GM21528 (cell line): ENCODE measurements at regions not wholly inside any gene's neighbourhood (a gene's known extent, or its start where the extent isn't known, plus 50 kb on each side); places are given as distances from the start of the nearest gene placed in this dataset.

Experiments used
- ATAC-seq: cut with Tn5 transposase; IDR thresholded peaks from one replicate; pipeline ENCODE4 v1.9.1; 2021; ENCODE audit warnings: mild to moderate bottlenecking, moderate library complexity; ENCODE audit not compliant: unreplicated experiment, low FRiP score

- no peak for ATAC-seq
These were observed 237.7 kb upstream of the TMEM72 start for GRCh38 chr10:44673245-44673983.

GRCh38 chr10:44674536-44675386, 236.4 kb upstream of the TMEM72 start:
- ATAC-seq, result no peak

- ATAC-seq, result no peak
These were observed 235.7 kb upstream of the TMEM72 start for GRCh38 chr10:44675387-44675874.

GRCh38 chr10:44680764-44681163, 230.4 kb upstream of the TMEM72 start:
- ATAC-seq, result no peak

GRCh38 chr10:44682507-44682906, 228.6 kb upstream of the TMEM72 start:
- no peak for ATAC-seq

- ATAC-seq, result no peak
These were observed 226.5 kb upstream of the TMEM72 start for GRCh38 chr10:44684661-44685060.

- no peak for ATAC-seq
These were observed 225.9 kb upstream of the TMEM72 start for GRCh38 chr10:44685220-44685619.

GRCh38 chr10:44685747-44686146, 225.4 kb upstream of the TMEM72 start:
- ATAC-seq, result no peak

- no peak for ATAC-seq
These were observed 221.8 kb upstream of the TMEM72 start for GRCh38 chr10:44689368-44689767.

GRCh38 chr10:44696496-44696895, 214.6 kb upstream of the TMEM72 start:
- ATAC-seq, result no peak

- ATAC-seq, result no peak
These were observed 214.0 kb upstream of the TMEM72 start for GRCh38 chr10:44697116-44697515.

- no peak for ATAC-seq
These were observed 208.6 kb upstream of the TMEM72 start for GRCh38 chr10:44702531-44702930.

- ATAC-seq, result no peak
These were observed 207.6 kb upstream of the TMEM72 start for GRCh38 chr10:44703241-44704155.

- no peak for ATAC-seq
These were observed 206.5 kb upstream of the TMEM72 start for GRCh38 chr10:44704616-44705015.

- no peak for ATAC-seq
These were observed 204.4 kb upstream of the TMEM72 start for GRCh38 chr10:44706745-44707144.

GRCh38 chr10:44713307-44713706, 197.8 kb upstream of the TMEM72 start:
- ATAC-seq, result no peak

- ATAC-seq, result no peak
These were observed 196.7 kb upstream of the TMEM72 start for GRCh38 chr10:44714451-44714850.

- no peak for ATAC-seq
These were observed 196.0 kb upstream of the TMEM72 start for GRCh38 chr10:44715136-44715535.

GRCh38 chr10:44716470-44717015, 194.6 kb upstream of the TMEM72 start:
- ATAC-seq, result no peak

- ATAC-seq, result no peak
These were observed 188.1 kb upstream of the TMEM72 start for GRCh38 chr10:44723082-44723481.
